ENCODE measurements at regions not wholly inside any gene's neighbourhood (a gene's known extent, or its start where the extent isn't known, plus 50 kb on each side); places are given as distances from the start of the nearest gene placed in this dataset.

DNA sequence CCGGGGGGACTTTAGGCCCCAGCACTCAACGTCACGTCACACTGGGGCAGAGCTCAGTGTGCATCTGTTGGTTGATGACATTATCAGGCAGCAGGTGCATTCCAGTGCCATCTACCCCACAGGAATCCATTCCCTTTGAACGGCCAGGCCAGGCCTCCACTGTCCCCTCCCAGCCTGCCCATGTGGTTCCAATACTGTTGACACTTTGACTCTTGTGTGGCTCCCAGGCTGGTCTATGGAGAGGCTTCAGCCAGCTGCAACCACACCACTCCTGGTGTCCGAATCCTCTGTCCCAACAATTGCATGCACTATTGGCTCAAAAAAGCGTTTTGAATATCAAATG lies 92.0 kb upstream of the SIM2 start:
- TF ChIP-seq CREB1 (IDR thresholded peaks at IDR 0.05; ENCODE audit: low read depth): no peak

DNA sequence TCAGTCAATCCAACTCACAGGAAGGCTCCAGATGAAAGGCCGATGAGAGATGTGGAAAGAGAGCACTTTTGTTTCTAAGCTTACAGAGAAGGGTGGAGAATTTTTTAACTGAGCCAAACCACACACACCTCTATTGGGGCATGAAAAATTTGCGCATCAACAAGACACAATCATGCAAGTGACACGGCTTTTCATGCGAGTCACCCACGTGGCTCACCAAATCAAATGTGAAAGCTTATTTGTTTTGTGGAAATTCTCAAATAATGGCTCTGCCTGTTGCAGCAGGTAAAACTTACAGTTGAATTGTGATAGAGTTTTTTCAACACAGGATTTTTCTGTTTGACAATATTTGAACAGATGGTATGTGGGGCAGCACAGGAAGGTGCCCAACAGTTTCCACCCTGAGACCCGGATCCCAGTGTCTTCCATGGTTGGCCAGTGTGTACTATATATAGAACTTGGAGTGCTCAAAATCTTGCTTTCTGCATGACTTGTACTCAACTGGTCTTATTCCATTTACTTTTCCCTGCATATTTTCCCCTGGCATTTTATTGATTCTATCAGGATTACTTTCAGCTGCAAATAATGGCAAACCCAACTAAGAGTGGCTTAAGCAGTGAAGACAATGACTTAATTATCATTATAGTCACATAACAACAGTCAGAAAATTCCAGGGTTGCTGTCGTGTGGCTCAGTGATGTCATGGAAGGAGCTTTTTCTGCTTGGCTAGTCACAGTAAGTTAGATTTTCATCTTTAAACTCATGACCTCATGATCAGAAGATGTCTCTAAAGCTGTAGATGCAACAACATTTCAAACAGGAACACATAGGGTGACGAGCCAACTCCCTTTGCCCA lies 90.6 kb upstream of the SIM2 start:
- TF ChIP-seq TEAD4 (IDR thresholded peaks at IDR 0.05) (no peak), CREB1 (IDR thresholded peaks at IDR 0.05; ENCODE audit: low read depth) (no peak), EP300 (IDR thresholded peaks at IDR 0.05; ENCODE audit: borderline replicate concordance) (no peak), TCF12 (IDR thresholded peaks at IDR 0.05; ENCODE audit: low read depth) (no peak), NFIC (IDR thresholded peaks at IDR 0.05) (no peak), FOXM1 (IDR thresholded peaks at IDR 0.05; ENCODE audit: borderline replicate concordance, low read depth) (no peak), TAF1 (IDR thresholded peaks at IDR 0.05; ENCODE audit: low read depth) (no peak), YY1 (IDR thresholded peaks at IDR 0.05; ENCODE audit: low read depth) (no peak), ZBTB7A (IDR thresholded peaks at IDR 0.05; ENCODE audit: low read depth) (no peak), EGR1 (IDR thresholded peaks at IDR 0.05) (no peak), RAD21 (IDR thresholded peaks at IDR 0.05; ENCODE audit: low read depth) (no peak)
- TF ChIP-seq, protein P1, sequence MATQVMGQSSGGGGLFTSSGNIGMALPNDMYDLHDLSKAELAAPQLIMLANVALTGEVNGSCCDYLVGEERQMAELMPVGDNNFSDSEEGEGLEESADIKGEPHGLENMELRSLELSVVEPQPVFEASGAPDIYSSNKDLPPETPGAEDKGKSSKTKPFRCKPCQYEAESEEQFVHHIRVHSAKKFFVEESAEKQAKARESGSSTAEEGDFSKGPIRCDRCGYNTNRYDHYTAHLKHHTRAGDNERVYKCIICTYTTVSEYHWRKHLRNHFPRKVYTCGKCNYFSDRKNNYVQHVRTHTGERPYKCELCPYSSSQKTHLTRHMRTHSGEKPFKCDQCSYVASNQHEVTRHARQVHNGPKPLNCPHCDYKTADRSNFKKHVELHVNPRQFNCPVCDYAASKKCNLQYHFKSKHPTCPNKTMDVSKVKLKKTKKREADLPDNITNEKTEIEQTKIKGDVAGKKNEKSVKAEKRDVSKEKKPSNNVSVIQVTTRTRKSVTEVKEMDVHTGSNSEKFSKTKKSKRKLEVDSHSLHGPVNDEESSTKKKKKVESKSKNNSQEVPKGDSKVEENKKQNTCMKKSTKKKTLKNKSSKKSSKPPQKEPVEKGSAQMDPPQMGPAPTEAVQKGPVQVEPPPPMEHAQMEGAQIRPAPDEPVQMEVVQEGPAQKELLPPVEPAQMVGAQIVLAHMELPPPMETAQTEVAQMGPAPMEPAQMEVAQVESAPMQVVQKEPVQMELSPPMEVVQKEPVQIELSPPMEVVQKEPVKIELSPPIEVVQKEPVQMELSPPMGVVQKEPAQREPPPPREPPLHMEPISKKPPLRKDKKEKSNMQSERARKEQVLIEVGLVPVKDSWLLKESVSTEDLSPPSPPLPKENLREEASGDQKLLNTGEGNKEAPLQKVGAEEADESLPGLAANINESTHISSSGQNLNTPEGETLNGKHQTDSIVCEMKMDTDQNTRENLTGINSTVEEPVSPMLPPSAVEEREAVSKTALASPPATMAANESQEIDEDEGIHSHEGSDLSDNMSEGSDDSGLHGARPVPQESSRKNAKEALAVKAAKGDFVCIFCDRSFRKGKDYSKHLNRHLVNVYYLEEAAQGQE (IDR thresholded peaks at IDR 0.05; ENCODE audit: low read depth): no peak
- TF ChIP-seq, protein P2, sequence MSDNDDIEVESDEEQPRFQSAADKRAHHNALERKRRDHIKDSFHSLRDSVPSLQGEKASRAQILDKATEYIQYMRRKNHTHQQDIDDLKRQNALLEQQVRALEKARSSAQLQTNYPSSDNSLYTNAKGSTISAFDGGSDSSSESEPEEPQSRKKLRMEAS (IDR thresholded peaks at IDR 0.05): no peak

DNA sequence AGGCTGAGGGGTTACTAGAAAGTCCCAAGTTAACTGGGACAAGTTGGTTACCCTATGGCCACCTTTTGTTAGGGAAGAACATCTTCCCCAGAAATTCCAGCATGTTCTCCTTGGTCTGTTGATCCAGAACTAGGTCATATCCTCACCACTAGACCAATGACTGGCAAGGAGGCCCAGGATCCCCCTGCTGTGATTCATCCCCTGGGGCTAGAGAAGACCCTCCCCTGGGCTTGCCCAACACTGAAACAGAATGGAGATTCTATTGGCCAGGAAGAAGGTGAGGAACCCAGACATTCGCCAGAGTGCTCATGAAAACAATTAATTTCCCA lies 90.1 kb upstream of the SIM2 start:
- TF ChIP-seq TEAD4 (IDR thresholded peaks at IDR 0.05) (no peak), ZBTB7A (IDR thresholded peaks at IDR 0.05; ENCODE audit: low read depth) (no peak), EGR1 (IDR thresholded peaks at IDR 0.05) (no peak), TCF12 (IDR thresholded peaks at IDR 0.05; ENCODE audit: low read depth) (no peak), FOXM1 (IDR thresholded peaks at IDR 0.05; ENCODE audit: borderline replicate concordance, low read depth) (no peak), NFIC (IDR thresholded peaks at IDR 0.05) (no peak), TAF1 (IDR thresholded peaks at IDR 0.05; ENCODE audit: low read depth) (no peak), EP300 (IDR thresholded peaks at IDR 0.05; ENCODE audit: borderline replicate concordance) (no peak)
- TF ChIP-seq, protein P3, sequence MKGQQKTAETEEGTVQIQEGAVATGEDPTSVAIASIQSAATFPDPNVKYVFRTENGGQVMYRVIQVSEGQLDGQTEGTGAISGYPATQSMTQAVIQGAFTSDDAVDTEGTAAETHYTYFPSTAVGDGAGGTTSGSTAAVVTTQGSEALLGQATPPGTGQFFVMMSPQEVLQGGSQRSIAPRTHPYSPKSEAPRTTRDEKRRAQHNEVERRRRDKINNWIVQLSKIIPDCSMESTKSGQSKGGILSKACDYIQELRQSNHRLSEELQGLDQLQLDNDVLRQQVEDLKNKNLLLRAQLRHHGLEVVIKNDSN (IDR thresholded peaks at IDR 0.05): no peak

DNA sequence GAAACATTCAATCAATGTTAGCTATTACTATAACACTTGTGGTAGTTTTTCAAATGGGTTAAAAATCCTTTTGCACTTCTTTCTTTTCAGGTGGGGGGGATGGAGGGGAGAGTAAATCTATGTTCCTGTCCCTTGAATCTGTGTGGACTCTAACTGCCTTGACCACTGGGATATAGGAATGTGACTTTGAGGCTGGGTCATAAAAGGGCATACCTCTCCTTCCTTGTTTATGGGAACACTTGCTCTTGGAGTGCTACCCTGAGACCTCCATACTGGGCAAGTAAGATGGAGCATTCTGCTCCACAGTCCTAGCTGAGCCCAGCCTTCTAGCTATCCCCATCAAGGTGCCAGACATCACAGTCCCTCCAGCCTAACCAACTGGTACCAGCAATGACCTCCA lies 89.3 kb upstream of the SIM2 start:
- TF ChIP-seq ZBTB7A (IDR thresholded peaks at IDR 0.05; ENCODE audit: low read depth): no peak
- TF ChIP-seq, protein P3 (IDR thresholded peaks at IDR 0.05): no peak
- no peak for TF ChIP-seq RAD21 (IDR thresholded peaks at IDR 0.05; ENCODE audit: low read depth)
- no peak for TF ChIP-seq NFIC (IDR thresholded peaks at IDR 0.05)
- TF ChIP-seq TAF1 (IDR thresholded peaks at IDR 0.05; ENCODE audit: low read depth): no peak
- TF ChIP-seq FOXM1 (IDR thresholded peaks at IDR 0.05; ENCODE audit: borderline replicate concordance, low read depth): no peak
- TF ChIP-seq, protein P2 (IDR thresholded peaks at IDR 0.05): no peak
- TF ChIP-seq EP300 (IDR thresholded peaks at IDR 0.05; ENCODE audit: borderline replicate concordance): no peak
- TF ChIP-seq EGR1 (IDR thresholded peaks at IDR 0.05): no peak
- TF ChIP-seq, protein P1 (IDR thresholded peaks at IDR 0.05; ENCODE audit: low read depth): no peak
- TF ChIP-seq TCF12 (IDR thresholded peaks at IDR 0.05; ENCODE audit: low read depth): no peak

DNA sequence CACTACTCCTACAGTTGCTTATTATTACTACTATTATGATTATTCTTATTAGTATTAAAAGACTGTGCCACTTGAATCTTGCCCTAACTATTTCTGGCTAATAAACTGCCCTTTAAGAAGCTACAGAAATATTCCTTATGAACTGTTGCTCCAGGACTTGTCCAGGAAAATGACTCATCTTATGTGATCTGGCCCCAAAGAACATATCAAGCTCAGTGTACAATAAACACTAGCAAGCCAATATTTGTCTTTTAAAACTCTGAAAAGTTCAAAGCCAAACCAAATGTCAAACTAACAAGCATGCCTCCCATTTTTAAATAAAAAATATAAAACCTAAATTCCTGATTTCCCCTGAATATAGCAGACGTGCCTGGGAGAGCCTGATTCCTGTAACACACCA lies 88.7 kb upstream of the SIM2 start:
- no peak for TF ChIP-seq CREB1 (IDR thresholded peaks at IDR 0.05; ENCODE audit: low read depth)
- TF ChIP-seq NFIC (IDR thresholded peaks at IDR 0.05): no peak
- TF ChIP-seq TCF12 (IDR thresholded peaks at IDR 0.05; ENCODE audit: low read depth): no peak
- no peak for TF ChIP-seq EGR1 (IDR thresholded peaks at IDR 0.05)
- TF ChIP-seq, protein P3 (IDR thresholded peaks at IDR 0.05): no peak

DNA sequence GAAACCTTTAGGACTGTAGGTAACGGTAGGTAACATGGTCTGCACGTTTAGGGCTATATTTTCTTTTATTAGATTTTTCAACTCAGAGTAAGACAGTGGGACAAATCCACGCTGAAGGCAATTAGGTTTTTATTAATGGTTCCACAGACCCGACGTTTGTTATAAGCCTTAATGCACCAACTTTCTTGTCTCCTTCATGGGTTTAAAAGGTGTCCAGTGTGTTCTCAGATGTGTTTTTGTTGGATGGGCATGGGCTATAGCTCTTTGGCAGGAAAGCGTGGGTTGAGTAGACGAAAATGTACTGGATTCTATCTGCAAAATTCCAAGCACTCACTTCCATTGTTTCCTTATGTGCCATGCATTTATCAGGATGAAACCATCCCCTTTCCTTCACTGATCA lies 88.0 kb upstream of the SIM2 start:
- TF ChIP-seq FOXM1 (IDR thresholded peaks at IDR 0.05; ENCODE audit: borderline replicate concordance, low read depth): no peak
- TF ChIP-seq, protein P2 (IDR thresholded peaks at IDR 0.05): no peak
- TF ChIP-seq ZBTB7A (IDR thresholded peaks at IDR 0.05; ENCODE audit: low read depth): no peak
- TF ChIP-seq TAF1 (IDR thresholded peaks at IDR 0.05; ENCODE audit: low read depth): no peak
- no peak for TF ChIP-seq CEBPB (IDR thresholded peaks at IDR 0.05)
- no peak for TF ChIP-seq TCF12 (IDR thresholded peaks at IDR 0.05; ENCODE audit: low read depth)
- TF ChIP-seq, protein P3 (IDR thresholded peaks at IDR 0.05): no peak
- no peak for TF ChIP-seq EP300 (IDR thresholded peaks at IDR 0.05; ENCODE audit: borderline replicate concordance)
- TF ChIP-seq YY1 (IDR thresholded peaks at IDR 0.05; ENCODE audit: low read depth): no peak
- no peak for TF ChIP-seq TEAD4 (IDR thresholded peaks at IDR 0.05)
- TF ChIP-seq, protein P1 (IDR thresholded peaks at IDR 0.05; ENCODE audit: low read depth): no peak
- no peak for TF ChIP-seq EGR1 (IDR thresholded peaks at IDR 0.05)
- no peak for TF ChIP-seq RAD21 (IDR thresholded peaks at IDR 0.05; ENCODE audit: low read depth)
- TF ChIP-seq NFIC (IDR thresholded peaks at IDR 0.05): no peak
- TF ChIP-seq CREB1 (IDR thresholded peaks at IDR 0.05; ENCODE audit: low read depth): no peak
